Natural killer cell treated with Interleukin-12 subunit alpha and Interleukin-12 subunit beta and Interleukin-15 and Interleukin-18, amount 100 ng/mL, for 72 hours (primary cell): ENCODE measurements at regions not wholly inside any gene's neighbourhood (a gene's known extent, or its start where the extent isn't known, plus 50 kb on each side); places are given as distances from the start of the nearest gene placed in this dataset.

ENCODE experiments used
- ATAC-seq, 2 donors: fragments of 150-1000 bp; cut with Tn5 transposase in 1 of 2; sonication (Bioruptor Pico), chemical (Tn5 transposase) in 1 of 2; 2 replicates each; pipeline ENCODE4 v1.10.0; 2021
- DNase-seq: peaks from one replicate; pipeline ENCODE4 v3.0.0; 2022; ENCODE audit warnings: low spot score
- H3K27ac Mint-ChIP-seq, 2 donors: 1 replicate in 1 of 2; 2 replicates in 1 of 2; pipeline ENCODE4 v1.8.0; 2022; ENCODE audit warnings: mixed read lengths in 2 of 2, mild to moderate bottlenecking in 1 of 2, moderate library complexity in 1 of 2
- H3K27me3 Mint-ChIP-seq, 2 donors: 1 replicate in 1 of 2; 2 replicates in 1 of 2; pipeline ENCODE4 v1.8.0; 2022; ENCODE audit warnings: mixed read lengths in 2 of 2
- H3K36me3 Mint-ChIP-seq: one replicate; pipeline ENCODE4 v1.8.0; 2022; ENCODE audit warnings: mixed read lengths
- H3K4me1 Mint-ChIP-seq, 2 donors: 1 replicate in 1 of 2; 2 replicates in 1 of 2; pipeline ENCODE4 v1.8.0; 2022; ENCODE audit warnings: low read depth in 2 of 2, mixed read lengths in 2 of 2, mild to moderate bottlenecking in 1 of 2
- H3K4me3 Mint-ChIP-seq: one replicate; pipeline ENCODE4 v1.8.0; 2022; ENCODE audit warnings: mixed read lengths
- H3K9me3 Mint-ChIP-seq: 2 replicates; pipeline ENCODE4 v1.8.0; 2022; ENCODE audit warnings: mixed read lengths

DNA sequence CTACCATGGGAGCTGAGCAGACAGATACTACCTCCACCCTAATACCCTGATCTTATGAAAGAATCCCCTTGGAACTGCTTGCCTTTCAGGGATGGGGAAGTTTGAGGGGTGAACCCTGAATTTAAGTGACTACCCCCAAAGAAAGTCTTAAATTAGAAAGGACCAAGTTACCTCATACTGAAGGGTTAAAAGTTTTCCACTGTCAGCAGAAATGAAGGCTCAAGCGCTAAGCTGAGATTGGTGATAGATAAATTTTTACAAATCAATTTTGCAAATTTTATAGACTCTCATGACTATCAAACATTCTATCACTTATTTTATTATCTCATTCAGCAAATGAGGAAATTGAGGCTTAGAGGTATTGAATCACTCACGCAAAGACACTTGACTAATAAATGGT lies 233.2 kb upstream of the THSD7B start:
- no peaks in the 10 kb centered on the region for H3K36me3 Mint-ChIP-seq
- DNase-seq: no peak
- peaks cover 2 to 18% of the 10 kb centered on the region in 2 donors for H3K27me3 Mint-ChIP-seq
- no peak overlapping the region for H3K27ac Mint-ChIP-seq
- H3K9me3 Mint-ChIP-seq: peaks cover 10% of the 10 kb centered on the region
- H3K4me3 Mint-ChIP-seq: no peak overlapping the region
- no peak for ATAC-seq
- no peaks in the 10 kb centered on the region for H3K4me1 Mint-ChIP-seq

DNA sequence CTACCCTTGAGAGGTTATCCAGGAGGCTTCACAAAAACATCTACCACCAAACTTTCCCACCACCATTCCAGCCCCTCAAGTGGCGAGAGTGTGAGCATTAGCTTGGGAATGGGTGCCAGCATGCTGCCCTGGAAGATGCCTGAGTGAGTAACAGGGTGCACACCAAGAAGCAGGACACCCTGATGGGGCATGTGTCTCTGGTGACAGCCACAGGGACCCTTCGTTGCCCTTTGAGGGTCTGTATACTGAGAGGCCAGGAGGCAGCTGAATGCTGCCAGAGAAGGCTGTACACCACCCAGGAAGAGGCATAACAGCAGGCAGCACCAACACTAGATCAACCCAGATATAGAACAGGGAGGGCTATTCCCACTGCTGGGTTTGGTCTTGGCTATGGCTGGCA lies 233.6 kb upstream of the THSD7B start:
- ATAC-seq (no peak), DNase-seq (no peak)
- Mint-ChIP-seq H3K4me3 (no peak overlapping the region), H3K36me3 (no peaks in the 10 kb centered on the region), H3K9me3 (peaks cover 9% of the 10 kb centered on the region), H3K27ac (no peak overlapping the region), H3K4me1 (no peaks in the 10 kb centered on the region), H3K27me3 (peaks cover 2 to 18% of the 10 kb centered on the region in 2 donors)

DNA sequence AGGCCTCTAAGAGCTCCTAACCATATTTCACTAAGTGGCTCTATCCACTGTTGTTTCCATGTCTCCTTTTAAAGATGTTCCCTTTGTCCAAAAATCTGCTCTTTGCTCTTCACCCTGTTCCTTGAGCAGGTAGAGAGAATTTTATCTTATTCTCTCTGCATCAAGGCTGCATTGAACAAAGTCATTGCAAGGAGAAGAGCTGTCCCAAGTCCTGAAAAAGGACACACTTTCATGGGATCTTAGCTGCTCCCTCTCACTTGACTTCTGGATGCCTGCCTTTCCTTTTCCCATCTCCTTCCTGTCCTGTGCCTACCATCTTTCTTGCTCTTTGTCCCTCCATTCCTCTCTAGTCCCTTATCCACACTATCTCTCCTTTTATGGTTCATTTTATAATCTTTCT lies 235.2 kb upstream of the THSD7B start:
- DNase-seq (no peak), ATAC-seq (no peak)
- peaks cover 2 to 18% of the 10 kb centered on the region in 2 donors for H3K27me3 Mint-ChIP-seq
- no peak overlapping the region for H3K4me3 Mint-ChIP-seq
- peaks cover 9% of the 10 kb centered on the region for H3K9me3 Mint-ChIP-seq
- no peaks in the 10 kb centered on the region for H3K4me1 Mint-ChIP-seq
- no peaks in the 10 kb centered on the region for H3K36me3 Mint-ChIP-seq
- H3K27ac Mint-ChIP-seq: no peak overlapping the region

DNA sequence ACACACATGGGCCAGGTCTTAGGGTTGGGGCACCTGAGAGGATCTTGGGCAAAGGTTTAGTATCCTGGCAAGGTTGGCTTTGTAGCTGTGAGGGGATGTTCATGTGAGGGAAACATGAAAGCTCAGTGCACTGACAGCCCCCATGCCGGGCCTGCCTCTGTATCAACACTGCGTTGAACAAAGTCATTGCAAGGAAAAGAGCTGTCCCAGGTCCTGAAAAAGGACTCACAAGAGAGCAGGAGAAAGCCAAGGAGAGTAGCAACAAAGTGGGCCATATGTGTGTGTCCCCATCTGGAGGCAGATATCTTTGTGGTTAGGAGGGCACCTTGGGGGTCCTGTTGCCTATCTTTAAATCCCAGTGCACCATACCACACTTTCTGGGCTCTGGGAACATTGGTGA lies 237.8 kb upstream of the THSD7B start:
- H3K4me1 Mint-ChIP-seq: no peaks in the 10 kb centered on the region
- no peak overlapping the region for H3K4me3 Mint-ChIP-seq
- no peak overlapping the region for H3K27ac Mint-ChIP-seq
- H3K36me3 Mint-ChIP-seq: no peaks in the 10 kb centered on the region
- ATAC-seq (no peak), DNase-seq (no peak)
- H3K27me3 Mint-ChIP-seq: peaks cover 2 to 24% of the 10 kb centered on the region in 2 donors
- peaks cover 9% of the 10 kb centered on the region for H3K9me3 Mint-ChIP-seq

DNA sequence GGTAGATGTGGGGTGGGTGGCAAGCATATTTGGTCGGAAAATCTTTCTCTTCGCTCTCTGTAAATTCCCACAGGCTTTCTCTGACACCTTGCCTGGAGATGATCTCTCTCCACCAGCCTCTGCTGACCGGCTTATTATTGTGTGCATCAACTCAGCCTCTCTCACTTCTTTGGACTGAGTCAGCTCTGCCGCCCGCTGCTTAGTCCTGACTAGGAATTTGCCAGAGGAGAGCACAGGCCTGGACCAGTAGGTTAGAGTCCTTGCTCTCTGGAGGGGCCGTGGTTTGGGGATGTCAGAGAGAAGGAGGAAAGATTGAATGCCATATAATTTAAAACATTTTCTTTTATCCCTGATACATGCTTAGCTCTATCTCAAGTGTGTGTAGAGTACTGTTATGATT lies 242.6 kb upstream of the THSD7B start:
- DNase-seq: no peak
- no peaks in the 10 kb centered on the region for H3K36me3 Mint-ChIP-seq
- no peak for ATAC-seq
- no peak overlapping the region for H3K27ac Mint-ChIP-seq
- no peaks in the 10 kb centered on the region for H3K9me3 Mint-ChIP-seq
- no peaks in the 10 kb centered on the region for H3K4me1 Mint-ChIP-seq
- H3K27me3 Mint-ChIP-seq: peaks cover 6 to 13% of the 10 kb centered on the region in 2 donors
- no peak overlapping the region for H3K4me3 Mint-ChIP-seq

DNA sequence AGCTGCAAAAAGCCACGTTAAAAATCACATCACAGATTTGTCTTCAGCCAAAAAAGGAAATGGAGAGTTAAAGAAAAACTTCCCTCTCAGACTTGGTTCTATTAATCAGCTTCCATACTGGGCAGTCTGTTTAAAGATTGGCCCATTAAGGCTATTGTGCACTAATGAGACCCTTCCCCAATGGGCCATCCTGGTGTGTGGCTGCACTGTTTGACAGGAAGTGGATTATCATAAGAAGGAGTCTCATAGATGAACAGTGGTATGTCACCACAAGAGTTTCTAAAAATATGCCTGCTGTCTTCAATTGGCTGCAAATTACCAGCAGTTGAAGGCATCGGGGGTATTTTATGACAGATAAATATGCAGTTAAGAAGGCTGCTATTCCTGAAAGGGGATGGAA lies 247.6 kb upstream of the THSD7B start:
- no peak overlapping the region for H3K27ac Mint-ChIP-seq
- DNase-seq (no peak), ATAC-seq (no peak)
- H3K27me3 Mint-ChIP-seq: peaks cover 7 to 16% of the 10 kb centered on the region in 2 donors
- H3K4me1 Mint-ChIP-seq: no peaks in the 10 kb centered on the region
- H3K4me3 Mint-ChIP-seq: no peak overlapping the region
- H3K9me3 Mint-ChIP-seq: no peaks in the 10 kb centered on the region
- H3K36me3 Mint-ChIP-seq: no peaks in the 10 kb centered on the region

DNA sequence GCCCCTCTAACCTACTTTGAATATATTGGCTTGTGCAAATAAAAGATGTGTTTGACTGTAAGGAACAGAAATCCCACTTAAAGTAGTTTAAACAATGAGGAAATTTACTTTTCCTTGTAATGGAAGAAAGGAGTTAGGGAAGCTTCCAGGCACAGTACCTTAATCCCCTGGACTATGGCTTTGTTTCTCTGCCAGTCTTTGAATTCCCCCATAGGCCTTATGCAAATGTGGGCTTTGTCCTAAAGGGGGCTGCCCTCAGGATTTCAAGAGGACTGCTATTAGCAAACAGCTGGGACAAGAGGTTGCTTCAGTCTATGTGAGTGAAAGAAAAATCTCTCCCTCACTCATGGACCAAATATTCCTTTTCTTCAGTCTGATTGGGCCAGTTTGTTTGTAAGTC lies 255.1 kb upstream of the THSD7B start:
- Mint-ChIP-seq H3K4me1 (no peaks in the 10 kb centered on the region), H3K27me3 (peaks cover 12 to 13% of the 10 kb centered on the region in 2 donors), H3K36me3 (no peaks in the 10 kb centered on the region), H3K4me3 (no peak overlapping the region), H3K27ac (no peak overlapping the region), H3K9me3 (no peaks in the 10 kb centered on the region)
- ATAC-seq: no peak
- no peak for DNase-seq

DNA sequence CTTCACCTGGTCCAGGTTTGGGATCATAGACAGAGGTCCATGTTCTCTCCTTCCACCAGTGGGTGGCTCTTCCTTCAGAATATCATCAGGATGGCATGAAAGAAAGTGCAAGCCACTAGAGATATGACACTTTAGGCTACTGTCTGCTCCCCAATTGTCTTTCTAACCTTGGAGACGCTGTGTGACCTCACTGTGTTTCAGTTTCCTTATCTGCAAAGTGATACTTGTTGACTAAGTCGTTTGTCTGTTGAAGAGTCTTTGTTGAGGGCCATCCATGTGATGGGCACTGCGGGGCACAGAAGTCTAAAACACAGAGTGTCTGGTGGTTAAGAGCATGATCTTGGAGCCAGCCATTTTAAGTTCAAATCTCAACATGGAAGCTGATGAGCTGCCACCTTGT lies 259.9 kb upstream of the THSD7B start:
- H3K4me1 Mint-ChIP-seq: no peaks in the 10 kb centered on the region
- no peaks in the 10 kb centered on the region for H3K36me3 Mint-ChIP-seq
- H3K4me3 Mint-ChIP-seq: no peak overlapping the region
- no peak for DNase-seq
- no peaks in the 10 kb centered on the region for H3K9me3 Mint-ChIP-seq
- ATAC-seq: no peak
- peaks cover 0 to 8% of the 10 kb centered on the region in 2 donors for H3K27me3 Mint-ChIP-seq
- no peak overlapping the region for H3K27ac Mint-ChIP-seq

DNA sequence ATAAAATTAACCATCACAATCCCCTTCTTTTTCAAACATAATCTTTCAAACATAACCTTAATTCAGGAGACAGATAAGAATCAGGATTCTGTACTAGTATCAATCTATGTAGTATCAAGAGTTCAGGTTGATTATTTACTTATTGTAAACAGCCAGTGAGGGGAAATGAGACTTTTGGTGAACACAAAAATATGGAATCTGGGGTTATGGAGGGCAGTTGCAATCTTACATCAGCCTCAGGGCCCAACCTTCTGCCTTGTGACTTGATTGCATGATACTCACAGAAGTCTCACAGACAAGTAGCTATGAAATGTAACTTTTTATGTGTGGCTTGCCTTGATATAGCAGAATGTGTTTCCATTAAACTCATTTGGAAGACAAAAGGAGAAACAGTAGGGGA lies 262.7 kb upstream of the THSD7B start:
- no peak overlapping the region for H3K27ac Mint-ChIP-seq
- H3K4me3 Mint-ChIP-seq: no peak overlapping the region
- DNase-seq: no peak
- H3K9me3 Mint-ChIP-seq: no peaks in the 10 kb centered on the region
- no peaks in the 10 kb centered on the region for H3K4me1 Mint-ChIP-seq
- ATAC-seq: no peak
- H3K27me3 Mint-ChIP-seq: peaks cover 2 to 6% of the 10 kb centered on the region in 2 donors
- H3K36me3 Mint-ChIP-seq: no peaks in the 10 kb centered on the region

DNA sequence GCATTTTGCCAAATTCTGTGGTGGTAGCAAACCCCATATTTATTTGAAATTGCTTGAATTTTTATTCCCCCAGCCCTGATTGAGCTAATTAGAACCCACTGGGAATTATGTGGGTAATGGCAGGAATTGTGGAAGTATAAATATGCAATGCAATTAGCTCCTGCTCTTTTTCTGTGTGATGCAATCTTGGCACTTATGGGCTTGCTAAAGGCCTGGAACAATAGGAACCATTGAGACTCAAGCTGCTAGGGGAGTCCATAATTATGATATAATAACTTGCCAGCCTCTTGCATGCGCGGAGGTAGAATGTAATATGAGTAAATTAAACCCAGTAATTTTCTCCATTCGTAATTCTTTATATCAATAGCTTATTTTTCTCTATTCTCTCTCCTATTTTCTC lies 267.6 kb upstream of the THSD7B start:
- DNase-seq: no peak
- no peak overlapping the region for H3K4me3 Mint-ChIP-seq
- no peak for ATAC-seq
- no peak overlapping the region for H3K27ac Mint-ChIP-seq
- H3K4me1 Mint-ChIP-seq: no peaks in the 10 kb centered on the region
- H3K36me3 Mint-ChIP-seq: no peaks in the 10 kb centered on the region
- peaks cover 3% of the 10 kb centered on the region for H3K9me3 Mint-ChIP-seq
- peaks cover 5 to 6% of the 10 kb centered on the region in 2 donors for H3K27me3 Mint-ChIP-seq

DNA sequence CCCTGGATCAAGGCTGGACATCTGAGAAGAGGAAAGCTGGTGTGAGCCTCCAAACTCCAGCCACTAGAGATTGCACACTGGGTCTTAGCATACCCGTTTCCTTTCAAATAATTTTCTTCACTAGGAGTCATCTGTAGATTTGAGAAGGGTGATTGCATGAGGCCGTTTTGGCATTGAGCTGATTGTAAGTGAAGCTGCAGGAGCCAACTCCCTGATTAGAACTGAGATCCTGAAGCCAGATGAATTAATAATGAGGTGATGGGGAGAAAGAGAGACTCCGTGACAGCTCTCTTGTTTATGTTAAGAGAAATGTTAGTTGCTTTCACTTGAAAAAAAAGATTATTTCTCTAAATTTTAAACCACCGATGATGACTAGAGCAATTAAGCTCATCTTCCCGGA lies 268.4 kb upstream of the THSD7B start:
- ATAC-seq: no peak
- Mint-ChIP-seq H3K9me3 (peaks cover 3% of the 10 kb centered on the region), H3K27me3 (peaks cover 5 to 8% of the 10 kb centered on the region in 2 donors), H3K4me1 (no peaks in the 10 kb centered on the region), H3K27ac (no peak overlapping the region), H3K36me3 (no peaks in the 10 kb centered on the region), H3K4me3 (no peak overlapping the region)
- no peak for DNase-seq

DNA sequence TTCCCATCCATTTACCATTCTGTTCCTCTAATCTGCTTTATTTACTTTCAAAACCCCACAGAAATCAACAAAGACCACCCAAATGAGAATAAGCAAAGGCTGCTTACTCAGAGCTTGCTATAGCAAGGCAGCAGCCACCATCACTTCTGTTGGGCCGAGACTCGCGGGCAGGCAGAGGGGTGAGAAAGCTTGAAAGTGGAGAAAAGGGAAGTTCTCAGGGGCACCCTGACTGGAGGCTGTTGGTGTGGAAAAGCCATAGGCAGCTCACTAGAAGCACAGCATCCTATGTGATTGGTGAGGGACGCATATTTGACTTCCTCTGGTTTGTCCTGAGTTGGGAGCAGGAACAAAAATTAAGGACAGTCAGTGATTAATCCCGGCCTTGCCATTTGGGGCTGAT lies 269.7 kb upstream of the THSD7B start:
- Mint-ChIP-seq H3K9me3 (peaks cover 8% of the 10 kb centered on the region), H3K4me3 (no peak overlapping the region), H3K27ac (no peak overlapping the region), H3K4me1 (no peaks in the 10 kb centered on the region), H3K36me3 (no peaks in the 10 kb centered on the region), H3K27me3 (peaks cover 11 to 21% of the 10 kb centered on the region in 2 donors)
- ATAC-seq (no peak), DNase-seq (no peak)

DNA sequence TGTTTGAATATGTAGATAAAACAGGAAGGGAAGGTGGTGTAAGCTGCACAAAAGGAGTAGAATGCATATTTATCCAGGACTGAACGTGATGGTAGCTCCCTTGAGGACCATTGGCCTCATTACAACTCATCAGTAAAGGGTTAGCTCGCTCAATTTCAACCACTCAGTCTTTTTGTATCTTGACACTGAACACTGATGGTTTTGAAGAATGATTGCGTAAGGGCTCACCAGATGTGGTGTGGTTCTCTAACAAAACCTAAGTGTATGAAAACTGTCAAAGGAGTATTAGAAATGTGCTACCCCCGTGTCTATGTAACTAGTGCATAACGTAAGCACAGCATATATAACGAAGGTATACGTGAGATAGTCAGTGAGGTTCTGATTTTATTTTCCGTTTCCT lies 272.4 kb upstream of the THSD7B start:
- no peak overlapping the region for H3K4me3 Mint-ChIP-seq
- no peaks in the 10 kb centered on the region for H3K4me1 Mint-ChIP-seq
- H3K9me3 Mint-ChIP-seq: peaks cover 8% of the 10 kb centered on the region
- no peak overlapping the region for H3K27ac Mint-ChIP-seq
- no peaks in the 10 kb centered on the region for H3K36me3 Mint-ChIP-seq
- peaks cover 8 to 24% of the 10 kb centered on the region in 2 donors for H3K27me3 Mint-ChIP-seq
- DNase-seq (no peak), ATAC-seq (no peak)

DNA sequence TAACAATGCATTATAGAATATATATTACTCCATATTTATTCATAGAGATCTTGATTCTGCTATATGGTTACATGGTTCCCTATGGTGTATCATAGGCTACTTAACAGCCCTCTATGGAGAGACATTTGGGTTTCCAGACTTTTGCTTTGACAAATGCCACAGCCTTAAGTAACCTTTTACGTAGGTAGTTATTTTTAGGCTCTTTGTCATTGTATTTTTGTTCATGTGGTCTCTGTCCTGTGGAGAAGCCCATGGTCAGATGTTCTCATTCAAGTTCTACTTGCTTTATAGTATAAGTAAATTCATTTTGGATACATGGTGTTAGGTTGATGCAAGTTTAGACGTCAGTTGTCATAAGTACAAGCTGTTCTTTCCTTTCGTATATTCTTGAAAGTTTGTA lies 275.2 kb upstream of the THSD7B start:
- H3K27ac Mint-ChIP-seq: no peak overlapping the region

DNA sequence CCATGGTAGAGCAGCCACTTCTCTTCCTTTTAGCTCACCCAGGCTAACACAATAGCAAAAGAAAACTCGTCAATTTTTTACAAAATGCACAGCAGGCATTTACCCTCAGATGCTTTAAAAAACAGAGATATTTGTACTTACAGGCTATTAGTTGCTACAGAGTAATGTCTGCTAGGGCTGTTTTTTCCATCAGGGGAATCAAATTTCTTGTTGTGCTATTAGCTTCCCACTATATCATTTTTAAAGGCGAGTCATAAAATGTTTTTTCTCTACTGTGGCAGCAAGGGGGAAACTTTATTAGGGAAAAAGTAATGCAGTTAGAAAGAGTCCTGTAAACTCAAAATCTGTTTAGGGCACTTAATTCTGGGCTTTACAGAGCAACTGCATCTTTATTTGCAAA lies 277.9 kb upstream of the THSD7B start:
- Mint-ChIP-seq H3K4me1 (no peaks in the 10 kb centered on the region), H3K4me3 (no peak overlapping the region), H3K27ac (no peak overlapping the region), H3K9me3 (peaks cover 5% of the 10 kb centered on the region), H3K27me3 (peaks cover 8 to 33% of the 10 kb centered on the region in 2 donors), H3K36me3 (no peaks in the 10 kb centered on the region)
- DNase-seq: no peak
- no peak for ATAC-seq

More for the DNA sequence above, 275.2 kb upstream of the THSD7B start:
- Mint-ChIP-seq H3K27me3 (peaks cover 6 to 27% of the 10 kb centered on the region in 2 donors), H3K9me3 (peaks cover 5% of the 10 kb centered on the region), H3K4me1 (no peaks in the 10 kb centered on the region), H3K36me3 (no peaks in the 10 kb centered on the region), H3K4me3 (no peak overlapping the region)
- ATAC-seq (no peak), DNase-seq (no peak)
